Endothelial cell of umbilical vein (primary cell): ENCODE measurements at regions not wholly inside any gene's neighbourhood (a gene's known extent, or its start where the extent isn't known, plus 50 kb on each side); places are given as distances from the start of the nearest gene placed in this dataset.
"Not testable (repeated sequence)": the region's sequence is repeated elsewhere in the genome, so short reads cannot be mapped to it uniquely, and the experiment has no call there.

Experiments
- BruUV-seq: library from RNA; stranded (reverse); fragments of 400-500 nt; replicated peaks from 2 replicates; lab custom pipeline; 2021; lab: Mats Ljungman, UMichigan
- CTCF ChIA-PET: fragments of 300-600, 350-600 bp; sonication (Branson Sonifier 250); formaldehyde crosslinking; loops from one replicate; lab custom pipeline; 2021; ENCODE audit warnings: antibody characterized with exemption, inconsistent platforms; lab: Charles Lee
- POLR2A ChIA-PET: fragments of 300-600, 350-600 bp; sonication (Branson Sonifier 250); formaldehyde crosslinking; loops from one replicate; lab custom pipeline; 2021; ENCODE audit warnings: antibody characterized with exemption, inconsistent platforms; lab: Charles Lee
- DNase-seq: peaks from one replicate; pipeline ENCODE4 v3.0.0-alpha.2; 2011; ENCODE audit warnings: low read depth, low spot score
- FAIRE-seq: peaks from 2 replicates; lab custom pipeline; 2011; peaks lifted over from hg19 to GRCh38; lab: Jason Lieb, UNC
- H2AFZ ChIP-seq: 2 replicates; pipeline ENCODE4 v1.6.0; 2012; ENCODE audit warnings: low read depth, low read length, control low read depth, inconsistent platforms
- H3K27ac ChIP-seq: 2 replicates; pipeline ENCODE4 v1.5.1; 2011; ENCODE audit warnings: low read depth, mild to moderate bottlenecking, control low read depth, low read length, moderate library complexity; ENCODE audit not compliant: insufficient read depth
- H3K27me3 ChIP-seq, 2 experiments: 2 replicates each; pipeline versions ENCODE4 v1.6.0 to v1.6.1; 2011; ENCODE audit warnings: low read length in 2 of 2, mixed read lengths in 1 of 2; ENCODE audit not compliant: control insufficient read depth in 2 of 2, insufficient read depth in 2 of 2
- H3K36me3 ChIP-seq, 2 experiments: 2 replicates in 1 of 2; 3 replicates in 1 of 2; pipeline ENCODE4 v1.5.1; 2011; ENCODE audit warnings: low read length in 2 of 2, mild to moderate bottlenecking in 1 of 2, moderate library complexity in 1 of 2; ENCODE audit not compliant: control insufficient read depth in 2 of 2, insufficient read depth in 2 of 2; ENCODE audit errors: extremely low read depth in 1 of 2
- H3K4me1 ChIP-seq: 3 replicates; pipeline ENCODE4 v1.5.1; 2011; ENCODE audit warnings: mild to moderate bottlenecking, low read length; ENCODE audit not compliant: control insufficient read depth, insufficient read depth; ENCODE audit errors: extremely low read depth
- H3K4me2 ChIP-seq: 2 replicates; pipeline ENCODE4 v1.6.1; 2011; ENCODE audit warnings: low read length, control low read depth, mixed read lengths; ENCODE audit not compliant: insufficient read depth
- H3K4me3 ChIP-seq, 3 experiments: fragments of 200-600 bp in 1 of 3; sonication (generic), shearing (Covaris generic) in 1 of 3; replicated peaks in 1 of 3; 2 replicates each; pipeline ENCODE4 v1.5.1; 2011 to 2016; ENCODE audit warnings: control low read depth in 3 of 3, low read length in 3 of 3, mild to moderate bottlenecking in 2 of 3, inconsistent platforms in 1 of 3, low read depth in 1 of 3, moderate library complexity in 1 of 3; ENCODE audit not compliant: insufficient read depth in 1 of 3
- H3K79me2 ChIP-seq: 2 replicates; pipeline ENCODE4 v1.6.0; 2012; ENCODE audit warnings: low read length, inconsistent platforms; ENCODE audit not compliant: control insufficient read depth, insufficient read depth
- H3K9ac ChIP-seq: replicated peaks from 2 replicates; pipeline ENCODE3; 2011; ENCODE audit warnings: low read length, control low read depth; ENCODE audit not compliant: insufficient read depth; ENCODE audit errors: extremely low read depth
- H3K9me1 ChIP-seq: replicated peaks from 3 replicates; pipeline ENCODE4 v1.6.0; 2011; ENCODE audit warnings: mild to moderate bottlenecking, low read length; ENCODE audit not compliant: control insufficient read depth, insufficient read depth; ENCODE audit errors: extremely low read depth
- H3K9me3 ChIP-seq: replicated peaks from 2 replicates; pipeline ENCODE4 v1.5.1; 2012; ENCODE audit warnings: low read length, inconsistent platforms; ENCODE audit not compliant: control insufficient read depth, insufficient read depth
- H4K20me1 ChIP-seq: replicated peaks from 2 replicates; pipeline ENCODE3; 2011; ENCODE audit warnings: mild to moderate bottlenecking, low read length; ENCODE audit not compliant: control insufficient read depth, insufficient read depth; ENCODE audit errors: extremely low read depth
- CTCF ChIP-seq, 2 donors: IDR thresholded peaks; 1 replicate in 1 of 2; 2 replicates in 1 of 2; pipeline ENCODE4 v1.5.1; 2011; ENCODE audit warnings: low read length in 2 of 2, mild to moderate bottlenecking in 2 of 2, moderate library complexity in 2 of 2, control low read depth in 1 of 2, inconsistent platforms in 1 of 2, low read depth in 1 of 2; ENCODE audit not compliant: insufficient read depth in 1 of 2; ENCODE audit errors: extremely low read depth in 1 of 2
- EZH2 ChIP-seq: IDR thresholded peaks from 2 replicates; pipeline ENCODE4 v1.6.1; 2012; ENCODE audit warnings: borderline replicate concordance, low read depth, mild to moderate bottlenecking, moderate library complexity, low read length, inconsistent platforms; ENCODE audit not compliant: severe bottlenecking
- FOS ChIP-seq: IDR thresholded peaks from 2 replicates; pipeline ENCODE4 v1.6.1; 2011; ENCODE audit warnings: mild to moderate bottlenecking, low read length, moderate library complexity, borderline replicate concordance; ENCODE audit not compliant: insufficient read depth
- GATA2 ChIP-seq: IDR thresholded peaks from 2 replicates; pipeline ENCODE4 v1.7.0; 2011; ENCODE audit warnings: low read depth, mild to moderate bottlenecking, moderate library complexity, mixed read lengths, low read length; ENCODE audit not compliant: insufficient read length, insufficient read depth
- JUN ChIP-seq: IDR thresholded peaks from 2 replicates; pipeline ENCODE4 v1.6.1; 2011; ENCODE audit warnings: borderline replicate concordance, low read depth; ENCODE audit not compliant: insufficient read length, insufficient read depth
- MAX ChIP-seq: IDR thresholded peaks from 2 replicates; pipeline ENCODE4 v1.6.1; 2011; ENCODE audit not compliant: insufficient read depth, insufficient read length
- MYC ChIP-seq: IDR thresholded peaks from one replicate; pipeline ENCODE4 v1.6.1; 2011; ENCODE audit warnings: mild to moderate bottlenecking, low read depth, low read length
- POLR2A ChIP-seq: IDR thresholded peaks from 2 replicates; pipeline ENCODE4 v1.6.1; 2012; ENCODE audit warnings: low read depth, mild to moderate bottlenecking, control low read depth, low read length
- POLR2AphosphoS5 ChIP-seq: IDR thresholded peaks from 2 replicates; pipeline ENCODE4 v1.6.1; 2012; ENCODE audit warnings: low read depth, mild to moderate bottlenecking, control low read depth, low read length, moderate library complexity; ENCODE audit not compliant: insufficient read depth
- dilution Hi-C: fragments of 300-500 bp; cut with MboI; formaldehyde crosslinking; loops from one replicate; pipeline ENCODE4 v1.15.0; 2019; ENCODE audit warnings: low sequenced_read_pairs; ENCODE audit not compliant: extremely low pct_ligation_motif_present
- intact Hi-C: fragments of 100-400 bp; cut with micrococcal nuclease; formaldehyde crosslinking; loops from one replicate; pipeline ENCODE4 v1.10.0; 2022

DNA sequence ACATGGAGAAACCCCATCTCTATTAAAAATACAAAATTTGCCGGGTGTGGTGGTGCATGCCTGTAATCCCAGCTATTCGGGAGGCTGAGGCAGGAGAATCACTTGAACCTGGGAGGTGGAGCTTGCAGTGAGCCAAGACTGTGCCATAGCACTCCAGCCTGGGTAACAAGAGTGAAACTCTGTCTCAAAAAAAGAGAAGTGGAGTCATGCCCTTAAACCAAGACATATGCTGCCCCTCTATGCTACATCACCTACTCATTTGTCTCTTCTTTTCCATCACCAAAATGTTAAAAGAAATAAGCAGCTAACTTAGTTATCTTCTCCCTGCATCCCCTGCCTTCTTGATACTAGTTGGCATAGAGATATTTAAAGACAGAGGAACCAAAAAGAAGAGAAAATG is 63.4 kb upstream of the RBPJ start:
- dilution Hi-C loops, DNase-seq, H3K27me3 ChIP-seq, H3K79me2 ChIP-seq, H3K4me2 ChIP-seq, H3K9ac ChIP-seq, H3K27ac ChIP-seq, intact Hi-C loops, BruUV-seq, H3K9me3 ChIP-seq, H3K4me3 ChIP-seq, FAIRE-seq, H4K20me1 ChIP-seq, H3K36me3 ChIP-seq, H3K9me1 ChIP-seq, H3K4me1 ChIP-seq, H2AFZ ChIP-seq, POLR2A ChIA-PET, CTCF ChIA-PET: not testable (repeated sequence)

DNA sequence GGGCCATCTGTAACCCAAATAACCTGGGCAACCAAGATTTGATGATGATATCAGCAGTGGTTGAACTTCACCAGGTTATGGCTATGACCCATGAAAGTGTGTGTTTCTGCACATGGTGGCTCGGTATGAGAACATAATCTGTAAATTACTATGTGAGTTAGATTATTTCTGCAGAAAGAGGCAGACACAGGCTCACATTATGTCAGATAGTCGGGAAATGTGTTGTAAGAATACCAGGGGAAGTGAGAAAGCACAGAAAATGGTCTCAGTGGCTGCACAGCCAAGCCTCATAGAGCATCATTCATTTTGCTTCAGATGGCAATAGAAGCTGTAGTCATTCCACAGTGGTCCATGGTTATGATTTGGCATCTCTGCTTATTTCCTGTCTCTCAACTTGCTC is 63.0 kb upstream of the RBPJ start:
- FAIRE-seq: no peak

DNA sequence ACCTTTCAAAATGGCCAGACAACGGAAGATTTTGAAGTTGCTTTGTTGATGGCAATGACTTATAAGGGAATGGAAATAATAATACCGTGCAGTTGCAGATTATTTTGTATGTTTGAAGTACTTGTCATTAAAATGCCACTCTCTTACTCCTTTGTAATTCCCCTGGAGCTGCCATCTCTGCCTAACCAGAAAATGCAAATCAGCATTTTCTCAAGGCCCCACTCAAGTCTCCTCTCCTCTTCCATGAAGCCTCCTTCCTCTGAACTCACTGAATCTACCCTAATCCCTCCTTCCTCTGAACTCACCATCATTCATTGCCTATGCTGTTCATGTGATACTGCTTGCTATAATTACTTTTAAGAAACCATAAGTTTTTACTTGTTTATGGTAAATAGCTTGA is 60.2 kb upstream of the RBPJ start:
- Histone ChIP-seq H3K27me3 (no peaks in the 10 kb centered on the region), H3K36me3 (no peaks in the 10 kb centered on the region), H3K9me3 (no peaks in the 10 kb centered on the region), H4K20me1 (no peaks in the 10 kb centered on the region), H3K4me1 (no peaks in the 10 kb centered on the region), H3K4me2 (no peak overlapping the region), H3K4me3 (no peak overlapping the region), H3K27ac (no peak overlapping the region), H3K79me2 (no peaks in the 10 kb centered on the region), H3K9me1 (no peaks in the 10 kb centered on the region), H2AFZ (no peak overlapping the region), H3K9ac (no peak overlapping the region)
- dilution Hi-C loops (no loop called here), intact Hi-C loops (no loop called here)
- ChIA-PET CTCF (no interaction called here), POLR2A (no interaction called here)
- FAIRE-seq (no peak), DNase-seq (no peak)
- TF ChIP-seq EZH2 (no peak), JUN (no peak), GATA2 (no peak), POLR2AphosphoS5 (no peak), CTCF (IDR thresholded peaks at IDR 0.05; ENCODE audit: extremely low read depth in 1 of 2, insufficient read depth in 1 of 2, low read depth in 1 of 2, low read length in 2 of 2) (no peak), POLR2A (no peak), MAX (no peak), FOS (no peak), MYC (no peak)
- no TSS peak for BruUV-seq

More for the DNA sequence above, 63.0 kb upstream of the RBPJ start:
- intact Hi-C loops (no loop called here), dilution Hi-C loops (no loop called here)
- no peak overlapping the region for H3K9ac ChIP-seq
- no peaks in the 10 kb centered on the region for H3K27me3 ChIP-seq
- no peak overlapping the region for H3K4me2 ChIP-seq
- H3K4me3 ChIP-seq: no peak overlapping the region
- POLR2A ChIA-PET: no interaction called here
- CTCF ChIA-PET: no interaction called here
- no peak for TF ChIP-seq POLR2A
- TF ChIP-seq FOS: no peak
- no peaks in the 10 kb centered on the region for H3K9me1 ChIP-seq
- no peaks in the 10 kb centered on the region for H3K79me2 ChIP-seq
- no peaks in the 10 kb centered on the region for H3K36me3 ChIP-seq
- H3K27ac ChIP-seq: no peak overlapping the region
- no peak for DNase-seq
- no TSS peak for BruUV-seq
- H3K9me3 ChIP-seq: no peaks in the 10 kb centered on the region
- H4K20me1 ChIP-seq: no peaks in the 10 kb centered on the region
- no peak overlapping the region for H2AFZ ChIP-seq
- no peaks in the 10 kb centered on the region for H3K4me1 ChIP-seq
